Hematopoietic multipotent progenitor cell treated with erythropoietin and hydrocortisone succinate and interleukin-3 and kit ligand, for 8 days (in vitro differentiated cells): ENCODE measurements at regions not wholly inside any gene's neighbourhood (a gene's known extent, or its start where the extent isn't known, plus 50 kb on each side); places are given as distances from the start of the nearest gene placed in this dataset.

ENCODE experiments used
- DNase-seq: peaks from one replicate; pipeline ENCODE4 v3.0.0-alpha.2; 2015

DNA sequence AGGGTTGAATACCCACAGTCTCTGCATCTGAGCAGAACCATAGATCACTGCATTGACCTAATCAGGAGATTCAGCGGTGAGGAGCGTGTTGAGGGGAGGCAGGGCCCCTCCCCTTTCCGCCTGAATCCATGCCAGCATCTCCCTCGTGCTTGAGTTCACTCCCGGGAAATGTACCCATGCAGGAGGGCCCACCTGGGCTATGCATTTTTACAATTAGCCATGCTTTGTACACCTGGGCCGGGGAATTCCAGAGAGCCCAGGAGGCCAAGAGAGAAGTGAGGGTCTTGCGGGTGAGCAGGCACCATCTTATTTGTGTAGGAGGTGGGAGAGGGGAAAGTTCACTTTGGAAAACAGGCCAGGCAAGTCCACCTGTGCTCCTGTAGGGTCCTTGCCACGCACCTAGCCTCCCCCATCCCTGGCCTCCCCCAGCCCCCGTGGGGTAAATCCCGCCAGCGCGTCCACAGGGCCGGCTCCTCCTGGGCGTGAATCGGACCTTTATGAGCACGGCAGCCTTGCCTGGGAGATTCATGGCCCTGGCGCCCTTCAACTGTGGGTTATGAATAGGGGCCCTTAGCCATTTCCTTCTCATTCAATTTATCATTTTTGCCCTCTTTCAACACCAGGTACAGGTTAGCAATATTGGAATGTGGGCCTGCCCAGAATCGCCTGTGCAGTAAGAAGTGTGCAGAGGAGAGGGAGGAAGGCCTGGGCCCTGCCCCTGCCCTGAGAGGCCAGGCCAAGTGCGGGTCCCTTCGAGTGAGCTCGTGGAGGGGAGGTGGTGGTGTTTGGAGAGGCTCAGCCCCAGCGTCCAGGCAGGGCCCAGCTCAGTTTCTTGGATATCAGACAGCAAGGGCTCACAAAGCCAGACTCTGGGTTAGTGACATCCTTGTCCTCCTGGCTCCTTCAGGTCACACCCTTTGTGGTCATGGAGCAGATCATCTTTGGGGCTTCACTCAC, 84.4 kb upstream of the ACTRT2 start:
- no peak for DNase-seq

DNA sequence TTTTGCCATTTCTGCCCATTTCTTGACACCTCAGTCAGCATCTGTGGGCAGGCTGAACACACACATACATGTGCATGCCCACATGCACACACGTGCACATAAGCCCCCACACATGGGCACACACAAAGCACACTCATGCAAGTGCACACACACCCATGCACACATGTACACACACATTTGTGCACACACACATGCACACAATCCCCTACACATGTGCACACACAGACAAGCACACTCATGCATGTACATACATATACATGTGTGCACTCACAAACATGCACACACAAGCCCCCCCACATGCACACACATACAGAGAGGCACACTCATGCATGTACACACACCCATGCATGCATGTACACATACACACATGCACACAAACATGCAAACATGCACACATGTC, 83.5 kb upstream of the ACTRT2 start:
- DNase-seq: no peak

GRCh38 chr1:2939041-2939552, 82.2 kb upstream of the ACTRT2 start:
- no peak for DNase-seq

DNA sequence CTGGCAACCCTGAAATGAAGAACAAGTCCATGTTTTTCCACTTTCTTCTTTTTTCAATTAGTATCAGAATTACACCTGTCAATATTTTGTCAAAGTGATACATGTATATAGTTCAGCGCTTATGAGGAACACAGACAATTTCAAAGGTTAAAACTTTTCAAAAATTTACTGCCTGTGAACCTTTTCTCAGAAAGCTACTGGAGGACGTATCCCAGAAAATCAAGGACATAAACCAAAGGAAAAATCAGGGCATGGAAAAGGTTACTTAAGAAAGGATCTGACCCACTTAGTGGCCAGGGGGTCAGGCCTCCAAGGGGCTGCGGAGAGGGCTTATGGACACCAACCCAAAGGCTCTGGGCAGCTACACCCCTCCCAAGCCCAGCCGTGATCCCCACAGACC, 81.1 kb upstream of the ACTRT2 start:
- DNase-seq: no peak

DNA sequence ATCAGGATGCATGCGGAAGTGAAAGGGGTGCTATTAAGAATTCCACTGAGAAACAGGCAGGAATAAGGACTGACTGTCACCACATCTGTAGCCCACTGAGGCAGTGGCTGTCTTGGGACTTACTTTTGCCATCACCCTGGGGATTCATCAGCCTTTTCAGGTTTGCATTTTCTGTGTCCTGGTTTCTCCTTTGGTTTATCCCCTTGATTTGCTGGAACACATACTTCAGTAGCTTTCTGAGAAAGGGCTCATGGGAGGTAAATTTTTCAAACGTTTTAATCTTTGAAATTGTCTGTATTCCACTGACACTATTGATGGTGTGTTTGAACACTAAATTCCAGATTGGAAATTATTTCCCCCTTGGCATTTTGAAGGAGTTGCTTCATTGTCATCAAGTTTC, 80.2 kb upstream of the ACTRT2 start:
- no peak for DNase-seq

DNA sequence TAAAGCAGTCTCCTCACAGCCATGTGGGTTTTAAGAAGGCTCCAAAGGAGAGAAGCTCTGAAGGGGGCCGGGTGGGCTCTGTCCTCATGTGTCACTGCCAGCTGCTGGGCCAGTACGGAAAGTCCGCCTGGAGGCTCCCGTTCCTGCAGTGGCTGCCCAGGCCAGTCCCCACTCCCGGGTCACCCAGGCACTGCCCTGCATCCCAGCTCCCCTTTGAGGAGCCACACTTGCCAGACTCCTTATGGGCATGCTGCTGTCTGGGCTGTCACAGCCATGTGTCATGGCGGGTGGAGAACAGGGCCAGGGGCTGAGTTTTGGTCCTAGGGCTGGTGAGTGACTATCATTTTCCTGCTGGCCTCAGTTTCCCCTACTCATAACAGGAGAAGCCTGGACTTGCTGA, 79.4 kb upstream of the ACTRT2 start:
- no peak for DNase-seq

GRCh38 chr1:2942410-2942809, 78.9 kb upstream of the ACTRT2 start:
- no peak for DNase-seq

DNA sequence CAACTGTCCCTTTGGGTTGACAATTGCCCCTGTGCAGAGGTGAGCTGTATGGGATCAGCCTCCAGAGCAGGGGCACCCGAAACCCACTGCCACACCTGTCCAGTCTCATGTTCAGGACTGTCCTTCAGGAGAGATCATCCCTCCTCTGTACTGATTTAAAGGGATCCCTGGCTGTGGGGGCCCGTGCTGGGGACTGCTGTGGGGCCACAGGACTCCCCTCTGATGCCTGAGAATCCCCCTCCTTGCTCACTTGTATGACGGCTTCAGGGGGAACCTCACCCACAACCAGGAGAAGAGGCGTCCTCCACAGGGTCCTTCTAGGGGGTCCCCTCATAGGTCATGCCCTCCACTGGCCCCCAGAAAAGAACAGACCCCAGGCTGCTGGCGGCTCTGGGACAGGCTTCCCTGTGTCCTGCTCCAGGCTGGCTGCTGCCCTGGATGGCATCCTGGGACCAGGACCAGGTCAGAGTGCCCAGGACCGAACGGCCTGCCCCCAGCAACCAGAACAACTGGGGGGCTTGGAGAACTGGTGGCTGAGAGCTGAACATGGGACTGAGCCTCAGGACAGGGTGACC, 77.5 kb upstream of the ACTRT2 start:
- DNase-seq: no peak

DNA sequence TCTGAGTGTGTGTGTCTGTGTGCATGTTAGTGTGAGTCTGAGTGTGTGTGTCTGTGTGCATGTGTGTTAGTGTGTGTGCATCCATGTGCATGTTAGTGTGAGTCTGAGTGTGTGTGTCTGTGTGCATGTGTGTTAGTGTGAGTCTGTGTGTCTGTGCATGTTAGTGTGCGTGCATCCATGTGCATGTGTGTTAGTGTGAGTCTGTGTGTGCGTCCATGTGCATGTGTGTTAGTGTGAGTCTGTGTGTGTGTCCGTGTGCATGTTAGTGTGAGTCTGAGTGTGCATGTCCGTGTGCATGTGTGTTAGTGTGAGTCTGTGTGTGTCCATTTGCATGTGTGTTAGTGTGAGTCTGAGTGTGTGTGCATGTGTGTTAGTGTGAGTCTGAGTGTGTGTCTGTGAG, 76.6 kb upstream of the ACTRT2 start:
- DNase-seq: no peak

- no peak for DNase-seq
Observed at GRCh38 chr1:2945821-2946231, 75.4 kb upstream of the ACTRT2 start.

DNA sequence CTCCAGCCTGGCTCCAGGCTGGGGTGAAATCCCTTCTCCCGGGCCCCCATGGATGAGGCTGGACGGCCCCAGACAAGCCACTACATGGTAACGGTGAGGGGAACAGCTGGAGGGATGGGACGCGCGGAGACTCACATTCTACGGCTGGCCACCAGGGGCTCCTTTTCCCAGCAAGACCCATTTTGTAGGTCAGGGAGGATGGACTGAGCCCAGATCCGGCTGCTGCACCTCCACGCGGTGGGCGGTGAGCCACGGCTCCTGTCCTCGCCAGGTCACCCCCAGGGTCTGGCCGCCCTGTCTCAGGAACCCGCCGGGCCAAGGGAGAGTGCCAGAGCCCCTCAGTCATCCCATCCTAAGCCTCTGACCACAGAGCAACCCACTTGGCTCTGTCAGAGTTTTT, 75.0 kb upstream of the ACTRT2 start:
- no peak for DNase-seq

- DNase-seq: no peak
Observed at GRCh38 chr1:2946999-2947690, 74.1 kb upstream of the ACTRT2 start.

DNA sequence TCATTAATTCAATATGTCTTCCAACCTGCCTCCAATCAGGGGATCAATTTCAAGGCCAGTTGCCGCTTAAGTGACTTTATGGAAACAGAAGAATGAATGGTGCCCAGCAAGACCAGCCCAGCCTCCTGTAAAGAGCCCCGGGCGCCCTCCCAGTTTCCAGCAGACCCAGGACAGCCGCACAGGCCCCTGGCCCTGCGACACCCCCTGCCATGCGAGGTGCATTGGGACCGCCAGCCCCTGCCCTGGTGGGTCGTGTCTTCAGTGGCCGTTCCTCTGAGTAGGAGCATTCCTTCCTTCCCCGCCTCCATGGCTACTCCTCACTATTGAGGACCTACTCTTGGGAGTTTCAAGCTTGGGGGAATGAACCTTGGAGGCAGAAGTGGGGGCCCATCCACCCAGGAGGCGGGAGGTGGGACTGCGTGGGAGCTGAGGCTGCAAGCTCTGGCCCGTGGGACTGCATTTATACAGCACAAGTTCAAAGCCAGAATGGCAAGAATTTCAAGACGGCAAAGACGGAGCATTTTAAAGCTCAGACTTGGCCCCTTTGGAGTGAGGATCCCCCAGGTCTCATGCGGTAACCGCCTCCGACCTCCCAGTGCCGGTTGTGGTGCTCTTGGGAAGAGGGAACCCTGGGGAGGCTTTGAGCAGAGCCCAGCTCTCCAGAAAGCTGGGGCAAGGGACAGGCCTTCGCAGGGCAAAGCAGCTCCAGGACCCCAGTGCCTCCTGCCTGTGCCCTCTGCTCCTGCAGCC, 73.1 kb upstream of the ACTRT2 start:
- DNase-seq: no peak

DNA sequence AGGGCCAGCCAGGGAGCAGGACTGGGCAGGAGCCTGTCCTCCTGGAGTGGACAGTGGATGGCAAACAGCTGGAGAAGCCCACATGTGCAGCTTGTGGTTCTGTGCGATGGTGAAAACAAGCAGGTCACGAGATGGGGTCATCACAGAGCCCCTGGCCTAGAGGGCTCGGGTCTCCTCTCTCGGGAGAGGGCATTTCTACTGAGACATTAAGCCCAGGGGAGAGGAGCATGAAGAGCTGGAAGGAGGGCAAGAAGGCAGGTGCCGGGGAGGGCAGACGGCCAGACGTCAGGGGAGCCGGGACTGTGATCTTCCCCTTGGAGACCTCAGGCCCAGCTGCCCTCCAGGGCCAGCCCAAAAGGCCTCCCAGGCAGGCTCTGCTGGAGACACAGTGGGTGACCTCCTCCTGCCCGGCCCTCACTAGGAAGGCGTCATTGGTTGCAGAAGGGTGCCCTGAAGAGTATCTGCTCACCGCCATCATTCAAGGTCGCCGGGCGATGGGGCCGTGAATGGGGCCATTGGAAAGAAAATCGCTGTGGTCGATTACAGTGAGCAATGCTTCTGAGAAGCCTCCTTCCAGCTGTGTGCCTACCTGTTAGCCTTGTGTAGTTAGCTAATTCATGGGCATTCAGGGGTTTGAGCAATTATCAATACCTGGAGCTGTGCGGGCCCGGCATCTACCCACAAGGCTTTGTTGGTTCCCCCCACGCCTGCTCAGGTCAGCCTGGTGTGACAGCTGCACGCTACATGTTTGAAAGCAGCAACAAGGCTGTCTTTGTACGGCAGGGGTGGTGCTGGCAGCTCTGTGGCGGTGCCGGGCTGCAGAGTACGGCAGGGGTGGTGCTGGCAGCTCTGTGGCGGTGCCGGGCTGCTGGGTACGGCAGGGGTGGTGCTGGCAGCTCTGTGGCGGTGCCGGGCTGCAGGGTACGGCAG, 72.3 kb upstream of the ACTRT2 start:
- DNase-seq: no peak

DNA sequence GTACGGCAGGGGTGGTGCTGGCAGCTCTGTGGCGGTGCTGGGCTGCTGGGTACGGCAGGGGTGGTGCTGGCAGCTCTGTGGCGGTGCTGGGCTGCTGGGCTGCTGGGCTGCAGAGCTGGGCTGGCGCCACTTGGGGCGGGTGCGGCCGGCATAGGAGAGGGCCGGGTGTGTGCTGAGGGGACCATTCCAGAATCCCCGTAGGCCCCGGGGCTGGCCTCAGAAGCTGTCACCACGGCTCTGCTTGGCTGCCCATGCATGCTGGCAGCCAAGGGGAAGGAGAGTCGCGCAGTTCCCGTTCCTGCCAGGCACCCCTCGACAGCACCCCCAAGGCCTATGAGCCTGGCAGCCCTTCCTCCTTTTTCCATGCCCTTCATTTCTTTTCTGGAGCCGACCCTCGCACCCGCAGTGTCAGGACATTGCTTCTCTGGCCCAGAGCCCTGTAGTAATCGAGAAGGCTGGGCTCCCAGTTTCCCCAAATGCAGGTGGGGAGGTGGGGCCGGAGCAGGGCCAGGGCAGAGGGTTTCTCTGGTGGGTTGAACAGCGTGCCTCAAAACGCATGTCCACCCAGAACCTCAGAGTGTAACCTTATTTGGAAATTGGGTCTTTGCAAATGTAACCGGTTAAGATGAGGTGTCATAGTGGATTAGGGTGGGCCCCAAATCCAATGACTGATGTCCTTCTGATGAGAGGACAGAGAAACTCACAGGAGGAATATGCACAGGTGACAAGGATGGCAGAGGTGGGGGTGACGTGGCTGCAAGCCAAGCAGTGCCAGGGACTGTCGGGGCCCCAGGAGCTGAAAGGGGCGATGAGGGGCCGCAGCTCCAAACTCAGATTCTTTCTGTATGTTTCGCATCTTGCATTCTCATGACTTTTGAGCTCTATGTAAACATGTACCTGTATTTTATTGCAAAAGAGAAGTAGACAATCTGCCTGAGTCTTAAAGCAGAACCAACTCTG, 71.0 kb upstream of the ACTRT2 start:
- DNase-seq: no peak

DNA sequence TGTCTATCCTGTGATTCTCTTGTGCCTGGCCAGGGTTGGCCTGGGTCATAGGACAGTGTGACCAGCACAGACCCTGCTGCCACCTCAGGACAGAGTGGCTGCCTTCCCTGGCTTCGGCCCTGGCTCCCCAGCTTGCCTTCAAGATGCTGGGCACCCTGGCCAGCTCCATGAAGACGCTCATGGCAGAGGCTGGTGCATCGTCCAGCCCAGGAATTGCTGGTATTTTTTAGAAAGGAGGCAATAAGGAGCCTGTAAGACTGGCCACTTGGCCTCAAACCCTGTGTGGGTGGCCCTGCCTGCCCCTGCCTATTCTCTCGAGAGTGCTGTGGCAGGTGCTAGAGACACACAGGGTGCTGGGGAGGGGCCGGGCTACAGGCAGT, 70.4 kb upstream of the ACTRT2 start:
- no peak for DNase-seq

DNA sequence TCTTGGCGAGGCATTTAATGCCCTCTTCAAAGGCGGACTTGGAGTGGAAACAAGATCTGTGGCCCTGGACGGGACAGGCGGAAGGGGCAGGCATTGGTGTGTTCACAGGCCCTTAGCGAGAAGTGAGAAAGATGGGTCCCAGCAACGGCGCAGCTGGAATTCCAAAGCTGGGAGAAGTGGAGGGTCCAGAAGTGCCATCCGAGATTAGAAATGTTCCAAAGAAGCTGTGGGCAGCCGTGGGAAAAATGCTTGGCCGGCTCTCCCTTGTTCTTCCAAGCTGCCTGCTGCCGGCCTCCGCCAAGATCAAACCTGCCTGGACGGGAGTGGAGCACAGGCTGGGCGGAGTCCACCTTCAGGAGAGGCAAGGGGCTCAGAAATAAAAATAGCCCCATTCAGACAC, 69.4 kb upstream of the ACTRT2 start:
- no peak for DNase-seq

GRCh38 chr1:2952371-2952770, 68.9 kb upstream of the ACTRT2 start:
- DNase-seq: no peak

DNA sequence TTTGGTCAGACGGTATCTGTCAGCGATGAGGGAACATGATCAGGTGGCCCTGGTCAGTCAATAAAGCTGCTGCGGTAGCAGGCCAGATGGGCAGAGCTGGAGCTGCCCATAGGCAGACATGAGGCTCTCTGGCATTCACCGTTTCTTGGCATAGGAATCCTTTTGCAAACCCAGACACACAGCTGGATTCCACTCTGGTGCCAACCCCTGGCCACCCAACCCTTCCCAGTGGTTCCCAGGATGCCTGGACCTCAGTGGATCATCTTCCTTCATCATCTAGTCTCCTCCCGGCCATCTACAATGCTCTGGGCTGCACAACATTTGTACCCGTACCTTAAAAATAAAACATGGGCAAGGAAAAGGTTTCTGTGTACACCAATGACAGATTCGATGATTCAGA, 68.3 kb upstream of the ACTRT2 start:
- DNase-seq: no peak

DNA sequence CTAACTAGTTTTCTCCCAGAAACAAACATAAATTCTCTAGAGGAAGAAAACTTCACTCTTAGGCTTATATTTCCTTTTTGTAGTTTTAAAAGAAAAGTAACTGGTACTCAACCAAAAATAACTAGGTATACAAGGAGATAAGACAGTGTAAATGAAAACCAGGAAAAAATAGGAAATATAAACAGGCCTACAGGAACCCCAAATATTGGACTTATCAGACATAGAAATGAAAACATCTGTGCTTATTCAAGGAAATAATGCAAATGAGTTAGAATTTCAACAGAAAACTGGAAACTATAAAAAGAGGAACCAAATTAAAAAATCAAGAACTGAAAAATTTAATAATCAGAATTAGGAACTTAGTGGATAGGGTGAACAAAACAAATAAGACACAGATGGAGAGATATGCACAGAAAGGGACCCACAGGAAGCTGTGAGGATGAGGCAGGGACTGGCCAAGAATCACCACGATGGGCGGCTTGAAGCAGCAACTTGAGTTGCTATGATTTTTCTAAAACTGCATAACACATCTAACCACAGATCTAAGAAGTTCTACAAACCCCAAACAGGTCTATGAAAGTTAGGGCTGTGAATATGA, 67.5 kb upstream of the ACTRT2 start:
- no peak for DNase-seq
